ENCODE measurements at regions not wholly inside any gene's neighbourhood (a gene's known extent, or its start where the extent isn't known, plus 50 kb on each side); places are given as distances from the start of the nearest gene placed in this dataset.
A peak's percentile ranks its signal among the peaks of the same experiment; 100 is the strongest.

- DNase-seq (no peak), ATAC-seq (replicated peaks) (no peak)
- H3K4me3 Mint-ChIP-seq: no peak overlapping the region
- no peak overlapping the region for H3K27ac Mint-ChIP-seq
- H3K4me1 Mint-ChIP-seq (ENCODE audit: low read depth in 2 of 2): peaks cover 0 to 4% of the 10 kb centered on the region in 2 donors
- H3K36me3 Mint-ChIP-seq (ENCODE audit: insufficient read depth): peaks cover 6% of the 10 kb centered on the region
- no peaks in the 10 kb centered on the region for H3K9me3 Mint-ChIP-seq
- H3K27me3 Mint-ChIP-seq: peaks cover 21 to 63% of the 10 kb centered on the region in 2 donors
Measured at GRCh38 chr20:17878912-17879602, 89.5 kb downstream of the SNX5 start.

GRCh38 chr20:17878069-17878911, 90.3 kb downstream of the SNX5 start:
- Mint-ChIP-seq H3K9me3 (no peaks in the 10 kb centered on the region), H3K27me3 (peaks cover 18 to 59% of the 10 kb centered on the region in 2 donors), H3K4me1 (ENCODE audit: low read depth in 2 of 2) (peaks cover 0 to 4% of the 10 kb centered on the region in 2 donors), H3K36me3 (ENCODE audit: insufficient read depth) (peaks cover 6% of the 10 kb centered on the region), H3K27ac (no peak overlapping the region), H3K4me3 (no peak overlapping the region)
- DNase-seq: no peak
- ATAC-seq (replicated peaks): no peak

- Mint-ChIP-seq H3K4me1 (ENCODE audit: low read depth in 2 of 2) (peaks cover 9 to 16% of the 10 kb centered on the region in 2 donors), H3K27ac (no peak overlapping the region), H3K36me3 (ENCODE audit: insufficient read depth) (no peaks in the 10 kb centered on the region), H3K4me3 (no peak overlapping the region), H3K27me3 (peaks cover 18 to 52% of the 10 kb centered on the region in 2 donors), H3K9me3 (no peaks in the 10 kb centered on the region)
- DNase-seq (no peak), ATAC-seq (replicated peaks) (no peak)
Measured at GRCh38 chr20:17875981-17876385, 92.6 kb downstream of the SNX5 start.

DNA sequence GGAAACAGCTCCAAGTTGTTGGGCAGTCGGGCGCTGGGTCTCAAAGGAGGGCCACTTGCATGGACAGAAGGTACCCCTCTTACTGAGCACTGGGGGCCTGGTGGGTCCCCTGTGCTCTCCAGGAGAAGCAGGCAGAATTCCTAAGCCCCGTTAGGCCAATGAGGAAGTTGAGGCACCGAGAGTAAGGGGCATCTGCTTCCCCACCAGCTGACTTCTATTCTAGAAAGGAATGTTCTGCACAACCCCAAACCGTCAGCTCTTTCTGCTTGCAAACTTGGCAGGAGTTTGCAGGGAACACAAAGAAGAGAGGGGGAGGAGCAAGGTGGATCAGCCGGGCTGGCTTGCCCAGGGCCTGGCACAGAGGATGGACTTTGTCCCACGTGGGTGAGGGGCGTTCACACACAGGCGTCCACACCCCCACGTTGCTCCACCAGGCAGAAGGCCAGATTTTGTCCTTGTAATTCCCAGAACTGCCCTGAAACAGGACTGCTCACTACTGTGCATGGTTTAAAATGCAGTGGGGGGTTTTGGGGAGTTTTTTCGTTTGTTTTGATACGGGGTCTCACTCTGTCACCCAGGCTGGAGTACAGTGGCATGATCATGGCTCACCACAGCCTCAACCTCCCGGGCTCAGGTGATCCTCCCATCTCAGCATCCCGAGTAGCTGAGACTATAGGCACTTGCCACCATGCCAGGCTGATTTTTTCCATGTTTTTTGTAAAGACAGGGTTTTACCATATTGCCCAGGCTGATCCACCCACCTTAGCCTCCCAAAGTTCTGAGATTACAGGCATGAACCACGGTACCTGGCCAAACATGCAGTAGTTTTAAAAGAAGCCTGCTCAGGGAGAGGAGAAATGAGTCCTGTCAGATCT, 93.3 kb downstream of the SNX5 start:
- Mint-ChIP-seq H3K4me1 (ENCODE audit: low read depth in 2 of 2) (peaks cover 9 to 16% of the 10 kb centered on the region in 2 donors), H3K36me3 (ENCODE audit: insufficient read depth) (no peaks in the 10 kb centered on the region), H3K27ac (no peak overlapping the region), H3K4me3 (no peak overlapping the region), H3K27me3 (peaks cover 18 to 52% of the 10 kb centered on the region in 2 donors), H3K9me3 (no peaks in the 10 kb centered on the region)
- ATAC-seq (replicated peaks): no peak
- DNase-seq: no peak

DNA sequence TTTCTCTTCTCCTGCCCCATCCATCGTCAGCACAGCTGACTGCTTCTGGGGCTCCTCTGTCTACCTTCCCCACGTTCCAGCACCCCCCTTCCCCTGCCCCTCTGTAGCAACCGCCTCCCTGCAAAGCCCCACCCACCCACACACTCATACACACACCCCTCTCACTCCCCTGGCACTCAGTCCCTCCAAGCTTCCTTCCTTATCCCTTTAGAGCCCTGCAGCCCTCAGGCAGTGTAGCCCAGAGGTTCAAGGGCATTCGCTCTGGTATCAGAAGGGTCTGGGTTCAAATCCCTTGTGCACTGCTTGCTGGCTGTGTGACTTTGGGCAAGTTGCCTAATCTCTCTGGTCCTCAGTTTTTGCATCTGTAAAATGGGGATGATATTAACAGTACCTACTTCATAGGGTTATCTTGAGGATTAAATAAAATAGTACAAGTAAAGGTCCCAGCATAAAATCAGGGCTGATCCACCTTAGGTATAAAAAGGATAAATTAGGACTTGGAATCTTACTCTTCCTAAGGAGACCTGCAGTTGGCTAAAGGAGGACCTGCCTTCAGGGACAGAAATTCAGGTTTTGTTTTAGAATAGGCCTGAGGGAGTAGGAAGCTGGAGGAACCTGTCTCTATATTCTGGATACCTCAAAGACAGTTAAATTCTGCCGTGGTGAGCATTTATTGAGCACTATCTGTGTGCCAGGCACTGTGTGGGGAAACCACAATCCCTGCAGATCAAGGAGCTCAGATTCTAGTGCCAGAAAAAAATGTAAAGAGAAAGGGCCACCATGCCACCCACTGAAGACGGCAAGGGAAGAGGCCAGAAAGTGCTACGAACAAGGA, 94.1 kb downstream of the SNX5 start:
- H3K27ac Mint-ChIP-seq: peak overlapping the region in 1 of 2 donors; percentile 69
- H3K4me1 Mint-ChIP-seq (ENCODE audit: low read depth in 2 of 2): peaks cover 9 to 16% of the 10 kb centered on the region in 2 donors
- ATAC-seq (replicated peaks): no peak
- no peaks in the 10 kb centered on the region for H3K36me3 Mint-ChIP-seq (ENCODE audit: insufficient read depth)
- H3K4me3 Mint-ChIP-seq: no peak overlapping the region
- DNase-seq: no peak
- H3K27me3 Mint-ChIP-seq: peaks cover 20 to 54% of the 10 kb centered on the region in 2 donors
- no peaks in the 10 kb centered on the region for H3K9me3 Mint-ChIP-seq

DNA sequence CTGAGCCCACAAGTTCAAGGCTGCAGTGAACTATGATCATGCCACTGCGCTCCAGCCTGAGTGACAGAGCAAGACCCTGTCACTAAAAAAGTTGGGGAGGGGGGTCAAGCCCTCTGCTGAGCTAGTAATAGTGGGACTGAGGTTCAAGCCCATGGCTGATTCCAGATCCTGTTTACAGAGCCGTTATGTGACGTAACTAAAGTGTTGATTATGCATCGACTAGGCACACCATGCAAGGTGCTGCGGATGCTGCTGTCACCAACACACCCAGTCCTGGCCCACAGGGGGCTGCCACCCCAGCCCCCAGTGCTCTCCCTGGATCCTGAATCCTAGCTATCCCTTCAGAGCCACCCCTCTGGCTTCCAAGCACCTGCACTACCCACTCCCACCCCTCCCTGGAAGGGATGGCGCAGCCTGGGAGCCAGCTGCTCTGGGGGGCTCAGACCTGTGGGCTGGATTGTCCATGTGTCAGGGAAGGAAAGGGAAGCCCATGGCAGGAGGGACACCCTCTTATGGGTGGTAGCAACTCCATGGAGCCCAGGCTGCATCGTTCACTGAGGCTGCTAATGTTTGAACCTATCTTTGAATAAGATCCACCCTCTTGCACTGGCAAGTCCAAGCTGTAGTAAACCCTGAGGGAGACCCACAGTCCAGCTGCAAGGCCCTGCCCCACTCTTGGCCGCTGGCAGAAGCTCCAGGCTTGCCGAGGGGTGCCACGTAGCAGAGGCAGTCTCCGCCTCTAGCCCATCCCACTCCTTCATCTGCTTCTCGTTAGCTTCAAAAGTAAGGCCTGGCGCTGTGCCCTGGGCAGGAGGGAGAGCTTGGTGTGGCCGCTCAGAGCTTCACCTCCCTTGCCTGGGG, 95.0 kb downstream of the SNX5 start:
- DNase-seq (no peak), ATAC-seq (replicated peaks) (no peak)
- Mint-ChIP-seq H3K4me3 (no peak overlapping the region), H3K27ac (peak overlapping the region in 1 of 2 donors; percentile 69), H3K4me1 (ENCODE audit: low read depth in 2 of 2) (peaks cover 9 to 15% of the 10 kb centered on the region in 2 donors), H3K9me3 (no peaks in the 10 kb centered on the region), H3K27me3 (peaks cover 25 to 54% of the 10 kb centered on the region in 2 donors), H3K36me3 (ENCODE audit: insufficient read depth) (no peaks in the 10 kb centered on the region)

GRCh38 chr20:17872959-17873358, 95.6 kb downstream of the SNX5 start:
- Mint-ChIP-seq H3K36me3 (ENCODE audit: insufficient read depth) (no peaks in the 10 kb centered on the region), H3K4me3 (no peak overlapping the region), H3K9me3 (no peaks in the 10 kb centered on the region), H3K4me1 (ENCODE audit: low read depth in 2 of 2) (peaks cover 9 to 13% of the 10 kb centered on the region in 2 donors), H3K27me3 (peaks cover 26 to 53% of the 10 kb centered on the region in 2 donors), H3K27ac (no peak overlapping the region)
- DNase-seq: no peak
- no peak for ATAC-seq (replicated peaks)

DNA sequence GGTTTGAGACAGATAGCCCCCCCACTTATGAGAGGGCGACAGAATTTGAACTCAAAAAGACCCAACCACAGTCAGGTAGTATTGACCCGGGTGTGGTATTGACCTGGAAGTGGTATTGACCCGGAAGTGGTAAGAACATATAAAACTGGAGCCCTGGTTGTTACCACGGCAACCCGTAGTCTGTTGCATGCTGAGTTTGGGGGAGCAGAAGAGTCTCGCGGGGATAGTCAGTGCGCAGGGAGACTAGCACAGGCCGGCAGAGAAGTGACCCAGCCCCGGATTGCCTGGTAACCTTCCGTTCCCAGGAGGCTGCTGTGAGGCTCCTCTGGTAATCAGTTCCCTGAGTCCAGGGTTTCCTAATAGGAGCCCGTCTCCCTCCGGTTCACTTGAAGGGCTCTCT, 96.2 kb downstream of the SNX5 start:
- Mint-ChIP-seq H3K4me3 (no peak overlapping the region), H3K9me3 (no peaks in the 10 kb centered on the region), H3K27ac (peak overlapping the region; percentile 8 to 10), H3K36me3 (ENCODE audit: insufficient read depth) (no peaks in the 10 kb centered on the region), H3K27me3 (peaks cover 24 to 53% of the 10 kb centered on the region in 2 donors), H3K4me1 (ENCODE audit: low read depth in 2 of 2) (peaks cover 9 to 13% of the 10 kb centered on the region in 2 donors)
- no peak for ATAC-seq (replicated peaks)
- no peak for DNase-seq

- Mint-ChIP-seq H3K27ac (peak overlapping the region in 1 of 2 donors; percentile 8), H3K4me3 (peak overlapping the region; percentile 1 to 23), H3K36me3 (ENCODE audit: insufficient read depth) (no peaks in the 10 kb centered on the region), H3K4me1 (ENCODE audit: low read depth in 2 of 2) (peaks cover 9 to 13% of the 10 kb centered on the region in 2 donors), H3K9me3 (no peaks in the 10 kb centered on the region), H3K27me3 (peaks cover 23 to 52% of the 10 kb centered on the region in 2 donors)
- DNase-seq (no peak), ATAC-seq (replicated peaks) (no peak)
Measured at GRCh38 chr20:17871886-17872285, 96.7 kb downstream of the SNX5 start.

DNA sequence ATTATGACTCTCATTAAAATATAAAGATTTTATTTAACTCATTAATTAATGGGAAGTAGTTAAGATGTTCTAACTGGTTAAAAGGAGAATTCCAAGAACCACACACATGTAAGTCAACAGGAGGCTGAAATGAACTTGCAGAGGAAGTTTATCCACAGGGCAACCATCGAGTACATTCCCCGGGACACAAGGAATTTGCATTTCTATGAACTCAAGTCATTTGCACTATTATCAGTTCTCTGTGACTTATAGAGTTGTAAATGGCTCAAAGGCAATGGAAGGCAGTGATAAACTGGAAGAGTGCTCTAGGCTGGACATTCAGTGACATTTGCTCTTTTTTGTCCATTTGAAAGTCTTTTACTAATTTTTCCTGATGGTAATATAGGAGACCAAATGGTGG, 97.4 kb downstream of the SNX5 start:
- Mint-ChIP-seq H3K27ac (no peak overlapping the region), H3K4me1 (ENCODE audit: low read depth in 2 of 2) (peaks cover 9 to 13% of the 10 kb centered on the region in 2 donors), H3K27me3 (peaks cover 24 to 49% of the 10 kb centered on the region in 2 donors), H3K4me3 (no peak overlapping the region), H3K36me3 (ENCODE audit: insufficient read depth) (no peaks in the 10 kb centered on the region), H3K9me3 (no peaks in the 10 kb centered on the region)
- no peak for ATAC-seq (replicated peaks)
- DNase-seq: no peak

GRCh38 chr20:17870086-17870740, 98.4 kb downstream of the SNX5 start:
- no peak for DNase-seq
- no peaks in the 10 kb centered on the region for H3K36me3 Mint-ChIP-seq (ENCODE audit: insufficient read depth)
- no peak for ATAC-seq (replicated peaks)
- H3K4me3 Mint-ChIP-seq: no peak overlapping the region
- peaks cover 9 to 13% of the 10 kb centered on the region in 2 donors for H3K4me1 Mint-ChIP-seq (ENCODE audit: low read depth in 2 of 2)
- H3K27ac Mint-ChIP-seq: no peak overlapping the region
- peaks cover 27 to 52% of the 10 kb centered on the region in 2 donors for H3K27me3 Mint-ChIP-seq
- H3K9me3 Mint-ChIP-seq: no peaks in the 10 kb centered on the region

Data from effector memory CD8-positive, alpha-beta T cell (primary cell).